MM.1S (cell line): ENCODE measurements at regions not wholly inside any gene's neighbourhood (a gene's known extent, or its start where the extent isn't known, plus 50 kb on each side); places are given as distances from the start of the nearest gene placed in this dataset.

ENCODE experiments used
- EZH2 ChIP-seq: fragments of 300-600 bp; sonication (generic); optimal IDR thresholded peaks from 2 replicates; pipeline ENCODE3; 2017; ENCODE audit warnings: low read depth, mild to moderate bottlenecking, antibody characterized with exemption, low read length, mixed read lengths
- EZH2phosphoT487 ChIP-seq: fragments of 300-600 bp; sonication (generic); IDR thresholded peaks from 2 replicates; pipeline ENCODE4 v1.6.1; 2018; ENCODE audit warnings: antibody characterized with exemption, low read length
- TF ChIP-seq, protein P1 (sequence below): fragments of 300-600 bp; sonication (generic); IDR thresholded peaks from 2 replicates; pipeline ENCODE4 v1.5.1; 2016; ENCODE audit warnings: antibody characterized with exemption, low read length, mixed read lengths

DNA sequence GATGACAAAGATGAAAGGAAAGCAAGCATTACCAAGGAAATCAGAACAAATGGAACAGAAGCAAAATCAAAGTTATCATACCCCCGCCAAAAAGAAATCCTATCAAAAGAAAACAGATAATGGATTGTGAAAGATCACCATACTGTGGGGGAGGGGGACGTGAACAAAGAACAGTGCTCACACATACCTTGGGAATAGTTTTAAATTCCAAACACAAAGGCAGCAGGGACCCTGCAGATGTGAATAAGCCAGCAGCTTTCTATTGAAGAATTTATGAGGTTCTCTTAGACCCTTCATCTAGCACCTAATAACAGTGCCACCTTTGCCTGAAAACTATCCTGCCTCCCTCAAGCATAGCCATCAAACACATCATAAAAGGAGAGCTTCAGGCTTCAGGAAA lies 94.0 kb downstream of the AKR1D1 start:
- TF ChIP-seq, protein P1, sequence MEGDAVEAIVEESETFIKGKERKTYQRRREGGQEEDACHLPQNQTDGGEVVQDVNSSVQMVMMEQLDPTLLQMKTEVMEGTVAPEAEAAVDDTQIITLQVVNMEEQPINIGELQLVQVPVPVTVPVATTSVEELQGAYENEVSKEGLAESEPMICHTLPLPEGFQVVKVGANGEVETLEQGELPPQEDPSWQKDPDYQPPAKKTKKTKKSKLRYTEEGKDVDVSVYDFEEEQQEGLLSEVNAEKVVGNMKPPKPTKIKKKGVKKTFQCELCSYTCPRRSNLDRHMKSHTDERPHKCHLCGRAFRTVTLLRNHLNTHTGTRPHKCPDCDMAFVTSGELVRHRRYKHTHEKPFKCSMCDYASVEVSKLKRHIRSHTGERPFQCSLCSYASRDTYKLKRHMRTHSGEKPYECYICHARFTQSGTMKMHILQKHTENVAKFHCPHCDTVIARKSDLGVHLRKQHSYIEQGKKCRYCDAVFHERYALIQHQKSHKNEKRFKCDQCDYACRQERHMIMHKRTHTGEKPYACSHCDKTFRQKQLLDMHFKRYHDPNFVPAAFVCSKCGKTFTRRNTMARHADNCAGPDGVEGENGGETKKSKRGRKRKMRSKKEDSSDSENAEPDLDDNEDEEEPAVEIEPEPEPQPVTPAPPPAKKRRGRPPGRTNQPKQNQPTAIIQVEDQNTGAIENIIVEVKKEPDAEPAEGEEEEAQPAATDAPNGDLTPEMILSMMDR = no peak
- TF ChIP-seq EZH2phosphoT487 (no peak), EZH2 (no peak)
